DMS 273 treated with DMSO at 0.1 percent for 48 hours (cell line): ENCODE measurements at regions not wholly inside any gene's neighbourhood (a gene's known extent, or its start where the extent isn't known, plus 50 kb on each side); places are given as distances from the start of the nearest gene placed in this dataset.
A peak's percentile ranks its signal among the peaks of the same experiment; 100 is the strongest.
"Not testable (repeated sequence)": the region's sequence is repeated elsewhere in the genome, so short reads cannot be mapped to it uniquely, and the experiment has no call there.

ENCODE experiments used
- DNase-seq: peaks from one replicate; lab custom pipeline; 2025; lab: John Stamatoyannopoulos, UW

DNA sequence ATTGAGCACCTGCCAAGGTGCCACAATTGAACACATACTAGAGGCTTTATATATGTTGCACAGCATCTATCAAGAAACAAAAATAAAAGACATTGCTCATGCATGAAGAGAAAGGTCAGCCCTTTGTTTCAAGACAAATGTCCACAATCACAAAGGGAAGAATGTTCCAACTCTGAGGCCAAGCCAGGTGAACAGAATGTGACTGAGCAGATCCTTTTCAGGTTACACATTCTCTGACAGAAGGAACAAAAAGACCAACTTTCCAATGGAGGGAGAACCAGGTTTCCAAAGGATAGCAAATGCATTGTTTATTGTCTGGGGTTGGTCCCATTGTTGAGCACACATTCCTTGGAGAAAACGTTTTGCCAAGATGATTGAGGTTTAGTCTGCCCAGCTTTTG, 50.2 kb upstream of the FAM174B start:
- DNase-seq = no peak

DNA sequence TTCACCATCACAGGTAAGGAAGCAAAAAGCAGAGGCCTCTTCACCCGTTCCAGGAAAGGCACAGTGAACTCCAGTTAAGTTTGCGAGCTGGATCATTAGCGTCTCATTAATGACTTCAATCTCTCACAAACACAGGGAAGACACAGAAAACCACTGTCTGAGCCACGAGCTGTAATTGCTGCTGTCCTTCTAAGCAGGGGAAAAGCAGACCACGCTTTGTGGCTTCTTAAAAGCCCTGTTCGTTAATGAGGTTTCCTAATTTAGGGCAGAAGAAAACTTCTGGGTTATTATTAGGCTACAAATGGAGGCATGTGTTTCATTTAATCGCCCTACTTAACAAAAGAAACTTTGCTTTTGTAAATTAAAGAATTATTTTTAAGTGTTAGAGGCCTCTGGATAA, 50.6 kb upstream of the FAM174B start:
- no peak for DNase-seq

GRCh38 chr15:92707880-92708551, 52.4 kb upstream of the FAM174B start:
- no peak for DNase-seq

DNA sequence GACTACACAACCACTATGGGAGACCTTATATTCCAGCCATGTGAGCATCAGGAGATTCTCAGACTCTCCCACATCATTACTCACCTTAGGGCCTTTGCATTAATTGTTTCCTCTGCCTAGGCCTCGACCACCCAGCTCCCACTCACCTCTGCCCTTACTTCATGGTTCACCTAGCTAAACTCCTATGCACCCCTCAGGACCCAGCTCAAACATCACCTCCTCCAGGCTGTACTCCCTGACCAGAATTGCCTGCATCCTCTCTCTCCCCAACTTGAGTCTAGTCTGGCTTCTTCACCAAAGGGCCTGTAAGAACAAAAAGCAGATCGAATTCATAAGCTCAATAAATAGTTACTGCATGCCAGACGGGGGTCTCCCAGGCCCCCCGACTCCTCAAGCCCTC, 53.1 kb upstream of the FAM174B start:
- DNase-seq = no peak

DNA sequence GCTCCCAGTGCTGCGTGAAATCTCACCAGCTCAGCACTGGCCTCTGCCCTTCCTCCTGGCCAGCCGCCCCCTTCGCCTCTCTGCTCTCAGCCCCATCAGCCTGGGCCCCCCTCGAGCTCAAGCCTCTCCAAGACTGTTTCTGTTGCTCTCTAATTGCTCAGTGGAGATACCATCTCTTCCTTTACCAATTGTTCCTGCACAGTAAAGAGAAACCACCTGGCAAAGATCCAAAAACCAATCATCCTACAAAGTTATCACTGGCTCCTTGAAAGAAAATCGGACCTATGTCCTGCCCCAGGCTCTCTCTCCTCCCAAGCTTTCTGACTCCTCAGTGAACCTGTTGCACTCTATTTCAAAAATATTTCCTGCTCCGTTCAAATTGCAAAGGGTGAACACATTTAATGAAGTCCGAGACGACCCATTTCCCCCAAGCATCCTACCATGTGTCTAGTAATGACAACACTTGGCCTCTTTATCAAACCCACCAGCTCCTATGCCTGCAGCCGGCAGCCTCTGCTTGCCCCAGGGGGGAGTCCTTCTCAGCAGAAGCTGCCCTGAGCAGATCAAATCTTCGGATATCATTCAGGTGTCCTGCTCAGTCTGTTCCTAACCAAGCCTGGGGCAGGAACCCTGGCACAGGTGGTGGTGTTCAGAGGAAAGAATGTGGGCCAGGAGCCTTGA, 53.7 kb upstream of the FAM174B start:
- DNase-seq = no peak

DNA sequence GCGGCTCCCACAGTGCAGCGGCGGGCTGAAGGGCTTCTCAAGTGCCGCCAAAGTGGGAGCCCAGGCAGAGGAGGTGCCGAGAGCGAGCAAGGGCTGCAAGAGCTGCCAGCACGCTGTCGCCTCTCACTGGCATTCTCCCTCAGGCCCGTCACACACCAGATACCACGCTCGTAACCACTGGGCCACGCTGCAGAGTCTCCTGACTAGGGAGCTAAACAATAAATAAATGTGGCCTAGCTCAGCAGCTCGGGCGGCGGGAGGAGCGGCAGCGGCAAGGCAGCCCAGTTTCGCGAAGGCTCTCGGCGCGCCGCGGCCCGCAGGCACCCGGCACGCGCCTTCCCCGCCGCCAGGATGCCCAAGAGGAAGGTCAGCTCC, 55.9 kb upstream of the FAM174B start:
- DNase-seq = no peak

- DNase-seq = no peak
Observed at GRCh38 chr15:92714077-92714476, 58.5 kb upstream of the FAM174B start.

DNA sequence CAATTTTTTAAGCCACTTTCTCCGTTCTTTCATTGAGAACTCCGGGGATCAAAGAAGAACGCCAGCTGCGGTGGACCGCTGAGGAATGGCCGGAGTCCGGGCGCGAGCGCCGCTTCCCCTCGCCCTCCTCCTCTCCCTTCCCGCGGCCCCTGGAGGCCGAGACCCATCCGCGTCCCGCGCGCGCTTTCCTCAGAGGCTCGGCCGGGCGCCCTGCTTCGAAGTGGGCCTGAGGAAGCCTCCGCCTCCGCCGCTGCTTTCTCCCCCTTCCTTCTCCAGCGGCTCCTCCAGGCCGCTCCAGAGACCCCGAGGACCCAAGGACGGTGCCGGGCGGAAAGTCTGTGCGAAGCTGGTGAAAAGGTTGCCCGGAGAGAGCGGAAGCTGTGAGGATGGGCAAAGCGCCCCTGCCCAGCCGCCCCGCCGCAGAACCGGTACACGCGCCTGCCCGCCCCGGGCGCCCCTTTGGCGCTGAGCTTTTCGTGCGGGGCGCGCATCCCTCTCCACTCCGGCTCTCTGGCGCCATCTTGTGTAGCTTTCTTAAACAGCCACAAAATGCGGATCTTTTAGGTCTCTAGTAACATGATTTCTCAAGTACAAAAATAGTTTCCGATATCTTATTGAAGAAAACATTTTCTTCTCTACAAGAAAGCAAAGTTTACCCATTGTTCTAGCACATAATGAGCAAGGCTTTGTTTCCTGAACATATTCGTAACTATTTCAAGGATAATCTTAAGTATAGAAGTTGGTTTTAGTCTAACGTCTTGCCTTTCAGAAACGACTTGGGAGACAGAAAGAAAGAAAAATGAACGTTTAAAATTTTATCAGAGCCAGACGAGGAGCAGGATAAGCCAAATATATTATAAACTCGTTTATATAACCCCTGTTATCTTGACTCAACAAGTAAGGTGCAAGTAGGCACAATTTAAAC, 59.2 kb upstream of the FAM174B start:
- DNase-seq = no peak

- no peak for DNase-seq
Observed at GRCh38 chr15:92715758-92716157, 60.2 kb upstream of the FAM174B start.

- DNase-seq = no peak
Observed at GRCh38 chr15:92719021-92719420, 63.4 kb upstream of the FAM174B start.

DNA sequence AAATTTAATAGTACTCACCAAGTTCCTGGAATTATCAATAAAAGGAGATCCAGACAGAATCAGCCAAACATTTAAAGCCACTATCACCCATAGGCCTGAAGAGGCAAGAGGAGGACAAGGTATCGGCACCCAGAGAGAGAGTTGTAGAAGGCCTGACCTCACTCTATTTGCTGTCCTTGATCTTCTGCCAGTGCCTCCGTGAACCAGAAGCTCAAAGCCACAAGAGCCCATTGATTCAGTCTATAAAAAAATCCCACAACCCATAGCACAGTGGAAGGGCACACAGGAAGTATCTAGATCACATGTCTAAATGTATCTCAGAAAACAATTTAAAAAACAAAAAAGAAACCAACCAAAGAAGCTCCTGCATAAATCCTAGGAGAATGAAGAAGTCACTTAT, 68.6 kb upstream of the FAM174B start:
- no peak for DNase-seq

GRCh38 chr15:92725171-92725570, 69.6 kb upstream of the FAM174B start:
- DNase-seq = no peak

GRCh38 chr15:92728266-92728665, 72.7 kb upstream of the FAM174B start:
- no peak for DNase-seq

DNA sequence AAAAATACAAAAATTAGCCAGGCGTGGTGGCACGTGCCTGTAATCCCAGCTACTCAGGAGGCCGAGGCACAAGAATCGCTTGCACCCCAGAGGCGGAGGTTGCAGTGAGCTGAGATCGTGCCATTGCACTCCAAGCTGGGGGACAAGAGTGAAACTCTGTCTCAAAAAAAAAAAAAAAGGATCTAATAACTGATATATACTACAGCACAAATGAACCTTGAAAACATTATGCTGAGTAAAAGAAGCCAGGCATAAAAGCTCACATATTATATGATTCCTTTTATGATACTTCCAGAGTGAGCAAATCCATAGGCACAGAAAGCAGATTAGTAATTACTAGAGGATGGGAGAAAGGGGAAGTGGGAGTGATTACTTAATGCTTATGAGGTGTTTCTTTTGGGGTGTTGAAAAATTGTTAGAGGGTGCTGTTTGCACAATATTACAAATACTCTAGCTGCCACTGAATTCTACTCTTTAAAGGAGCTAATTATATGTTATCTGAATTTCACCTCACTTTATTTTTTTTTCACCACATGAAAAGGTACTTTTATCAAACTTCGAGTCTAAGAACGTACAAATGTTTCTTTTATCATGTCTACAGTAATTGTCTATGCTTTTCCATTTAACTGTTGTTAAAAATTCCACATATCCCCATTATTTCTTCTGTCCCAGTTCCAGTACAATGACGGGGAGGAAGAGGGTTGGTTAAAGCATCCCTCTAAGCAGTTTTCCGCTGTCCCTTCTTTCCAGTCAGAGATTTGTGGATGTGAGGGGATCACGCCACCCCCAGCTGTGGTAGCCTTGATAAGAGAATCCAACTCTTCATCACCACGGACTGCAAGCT, 77.7 kb upstream of the FAM174B start:
- DNase-seq = no peak

GRCh38 chr15:92733934-92734521, 78.5 kb upstream of the FAM174B start:
- DNase-seq = peak; percentile 22

- not testable (repeated sequence) for DNase-seq
Observed at GRCh38 chr15:92739246-92739645, 83.7 kb upstream of the FAM174B start.

DNA sequence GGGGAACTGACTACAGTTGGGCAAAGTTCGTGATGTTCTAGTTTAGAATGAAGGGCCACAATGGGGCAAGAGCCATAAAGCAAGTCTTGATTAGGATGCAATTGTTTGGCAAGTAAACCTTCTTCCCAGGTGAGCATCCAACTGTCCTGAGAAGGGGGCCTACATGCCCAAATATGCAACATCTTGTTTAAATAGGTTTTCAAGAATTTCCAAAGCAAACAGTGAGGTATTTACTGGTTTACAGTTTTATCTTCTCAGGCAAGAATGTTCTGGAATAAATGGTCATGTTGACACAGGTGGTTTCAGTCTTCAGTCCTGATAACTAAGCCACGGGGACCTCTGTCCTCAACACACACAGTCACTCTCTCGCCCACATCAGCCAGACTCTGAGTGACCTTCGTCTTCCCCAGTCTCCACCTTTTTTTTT, 90.3 kb upstream of the FAM174B start:
- DNase-seq = no peak

GRCh38 chr15:92747047-92747446, 91.5 kb upstream of the FAM174B start:
- no peak for DNase-seq

- DNase-seq = no peak
Observed at GRCh38 chr15:92749216-92749615, 93.6 kb upstream of the FAM174B start.

GRCh38 chr15:92749946-92750345, 94.4 kb upstream of the FAM174B start:
- no peak for DNase-seq

GRCh38 chr15:92751528-92751927, 96.0 kb upstream of the FAM174B start:
- DNase-seq = no peak

DNA sequence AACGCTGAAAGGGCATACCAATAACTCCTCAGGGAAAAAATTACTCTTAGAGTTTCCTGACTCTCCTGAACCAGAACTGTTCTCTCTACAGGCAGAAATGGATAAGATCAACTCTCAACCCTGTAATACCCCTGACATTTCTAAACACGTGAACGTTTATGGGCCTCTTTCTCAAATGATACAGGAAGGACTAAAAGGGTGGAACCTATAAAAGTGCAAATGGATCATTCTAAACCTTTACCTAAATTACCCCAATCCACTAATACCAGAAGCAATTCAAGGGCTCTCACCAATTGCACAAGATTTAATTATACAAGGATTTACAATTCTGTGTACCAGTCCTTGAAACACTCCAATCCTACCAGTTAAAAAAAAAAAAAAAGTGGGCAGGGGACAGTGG, 98.0 kb upstream of the FAM174B start:
- no peak for DNase-seq
